Germinal center (tissue), 1 donor: ENCODE measurements at regions not wholly inside any gene's neighbourhood (a gene's known extent, or its start where the extent isn't known, plus 50 kb on each side); places are given as distances from the start of the nearest gene placed in this dataset.
"Not testable (repeated sequence)": the region's sequence is repeated elsewhere in the genome, so short reads cannot be mapped to it uniquely, and the experiment has no call there.

Source experiments
- DNase-seq: peaks from one replicate; pipeline ENCODE4 v3.0.0; 2012; ENCODE audit warnings: mixed read lengths, low spot score

GRCh38 chr10:65355141-65355680 lies 1570.6 kb upstream of the LRRTM3 start:
- DNase-seq: no peak

DNA sequence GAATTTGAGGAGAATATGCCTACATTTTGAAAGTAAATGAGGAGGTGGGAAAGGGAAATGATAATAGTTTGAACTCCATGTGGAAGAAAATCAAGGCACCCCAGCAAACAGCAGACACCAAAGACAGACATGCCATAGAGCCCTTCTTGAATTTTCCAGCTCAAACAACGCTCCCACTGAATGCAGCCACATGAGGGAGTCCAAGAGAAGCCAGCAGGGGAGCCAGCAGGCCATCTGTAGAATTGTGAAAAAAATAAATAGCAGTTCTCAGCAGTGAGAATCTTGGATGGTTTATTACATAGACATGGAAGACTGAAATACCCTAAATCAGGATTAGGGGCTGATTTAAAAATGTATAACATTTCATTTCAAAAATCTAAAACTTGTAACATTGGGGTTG lies 1567.3 kb upstream of the LRRTM3 start:
- DNase-seq: no peak

GRCh38 chr10:65360497-65360896 lies 1565.3 kb upstream of the LRRTM3 start:
- no peak for DNase-seq

DNA sequence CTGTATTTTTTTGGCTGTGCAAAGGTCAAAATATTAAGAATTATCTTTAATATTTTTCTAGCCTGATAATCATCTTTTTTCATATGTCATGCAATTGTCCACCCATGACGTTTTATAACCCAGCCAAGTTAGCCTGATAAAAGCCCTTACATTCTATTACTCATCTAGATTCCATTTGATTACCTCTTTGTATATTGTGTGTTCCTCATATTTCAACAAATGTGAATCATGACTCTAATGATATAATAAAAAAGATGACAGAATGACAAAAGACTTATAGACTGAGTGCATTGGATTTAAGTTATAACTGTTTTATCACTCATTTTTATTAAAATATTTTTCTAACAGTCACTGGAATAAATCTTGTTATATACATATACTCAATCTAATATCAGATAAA lies 1560.0 kb upstream of the LRRTM3 start:
- DNase-seq: no peak

DNA sequence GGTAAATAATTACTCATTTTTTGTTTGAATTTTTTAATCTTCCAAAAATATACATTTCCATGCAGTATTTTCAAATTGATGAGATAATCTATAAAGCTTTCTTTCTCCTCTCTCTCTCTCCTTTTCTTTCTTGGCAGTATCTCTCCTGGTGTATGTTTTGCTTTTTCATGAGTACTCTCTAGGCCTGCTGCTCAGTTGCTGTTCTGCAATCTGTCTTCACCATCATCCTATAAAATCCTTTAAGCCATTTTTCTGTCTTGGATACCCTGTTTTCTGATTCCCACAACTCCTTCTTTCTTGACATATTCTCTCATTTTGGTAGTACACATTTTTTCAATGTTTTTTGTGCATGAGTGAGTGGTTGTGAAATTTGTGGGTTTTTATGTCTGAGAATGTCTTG lies 1558.1 kb upstream of the LRRTM3 start:
- no peak for DNase-seq

DNA sequence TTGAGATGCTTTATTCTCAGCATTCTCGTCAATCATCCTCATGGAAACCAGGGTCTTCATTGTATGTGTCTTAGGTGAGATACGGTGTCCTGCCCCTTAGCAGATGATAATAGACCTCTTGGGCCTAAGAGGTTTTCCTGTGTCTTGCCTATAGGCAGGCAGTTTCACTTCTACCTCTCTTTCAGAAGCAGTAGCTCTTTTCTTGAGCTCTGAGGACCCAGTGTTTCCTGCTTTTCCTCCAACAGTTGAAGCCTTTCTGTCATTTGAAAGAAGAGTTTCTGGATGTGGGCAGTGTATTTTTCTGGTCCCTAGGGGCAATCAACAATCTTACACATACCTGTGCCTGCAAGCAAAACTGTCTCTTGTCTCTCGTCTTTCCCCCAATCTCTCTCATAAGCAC lies 1550.3 kb upstream of the LRRTM3 start:
- DNase-seq: no peak

DNA sequence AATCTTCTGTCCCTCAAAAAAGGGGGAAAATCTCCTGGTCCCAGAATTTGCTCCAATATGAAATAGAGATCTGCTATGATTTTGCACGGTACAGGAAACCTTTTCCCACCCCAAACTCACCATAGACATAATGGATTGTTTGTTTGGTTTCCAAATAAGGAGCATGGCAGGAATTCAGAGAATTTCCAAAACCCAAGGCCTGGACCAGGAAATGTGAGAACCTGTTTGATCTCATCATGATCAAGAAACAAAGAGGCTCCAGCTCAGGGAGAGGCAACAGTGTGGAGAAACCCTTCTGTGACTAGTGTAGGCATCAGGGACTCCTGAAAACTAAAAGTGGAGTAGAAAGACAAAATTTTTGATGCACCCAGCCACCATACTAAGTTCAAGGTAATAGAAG lies 1548.1 kb upstream of the LRRTM3 start:
- no peak for DNase-seq

GRCh38 chr10:65394502-65395297 lies 1531.1 kb upstream of the LRRTM3 start:
- DNase-seq: no peak

GRCh38 chr10:65395631-65396030 lies 1530.2 kb upstream of the LRRTM3 start:
- no peak for DNase-seq

DNA sequence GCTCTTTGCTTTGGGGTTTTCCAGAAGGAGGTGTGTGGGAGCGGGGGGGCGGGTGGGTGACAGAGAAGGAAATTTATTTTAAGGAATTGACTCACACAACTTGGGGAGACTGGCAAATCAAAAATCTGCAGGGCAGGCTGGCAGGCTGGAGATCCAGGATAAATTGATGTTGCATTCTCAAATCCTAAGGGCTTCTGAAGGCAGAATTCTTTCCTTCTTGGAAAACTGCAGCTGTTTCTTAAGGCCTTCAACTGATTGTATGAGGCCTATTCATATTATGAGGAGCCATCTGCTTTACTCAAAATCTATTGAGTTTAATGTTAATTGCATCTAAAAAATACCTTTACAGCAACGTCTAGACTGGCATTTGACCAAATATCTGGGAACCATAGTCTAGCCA lies 1528.8 kb upstream of the LRRTM3 start:
- no peak for DNase-seq

- no peak for DNase-seq
Measured at GRCh38 chr10:65408401-65408800, 1517.4 kb upstream of the LRRTM3 start.

DNA sequence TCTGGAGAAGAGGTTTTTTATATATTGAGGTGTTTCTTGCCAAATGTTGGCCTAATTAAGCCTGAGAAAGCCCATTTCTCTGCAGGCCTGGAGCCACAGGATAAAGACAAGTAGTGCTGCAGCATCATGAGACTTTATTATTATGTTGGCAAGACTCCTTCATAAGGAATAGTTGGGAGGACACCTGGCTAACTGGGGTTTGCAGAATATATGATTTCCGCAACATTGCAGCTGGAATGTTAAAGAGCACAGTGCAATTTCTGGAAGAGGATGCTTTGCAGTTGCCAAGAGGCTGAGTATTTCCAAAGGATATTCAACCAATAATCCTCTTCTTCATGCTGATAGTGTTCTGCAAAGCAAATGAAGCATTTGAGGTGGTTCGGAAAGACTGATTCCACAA lies 1512.8 kb upstream of the LRRTM3 start:
- DNase-seq: no peak

DNA sequence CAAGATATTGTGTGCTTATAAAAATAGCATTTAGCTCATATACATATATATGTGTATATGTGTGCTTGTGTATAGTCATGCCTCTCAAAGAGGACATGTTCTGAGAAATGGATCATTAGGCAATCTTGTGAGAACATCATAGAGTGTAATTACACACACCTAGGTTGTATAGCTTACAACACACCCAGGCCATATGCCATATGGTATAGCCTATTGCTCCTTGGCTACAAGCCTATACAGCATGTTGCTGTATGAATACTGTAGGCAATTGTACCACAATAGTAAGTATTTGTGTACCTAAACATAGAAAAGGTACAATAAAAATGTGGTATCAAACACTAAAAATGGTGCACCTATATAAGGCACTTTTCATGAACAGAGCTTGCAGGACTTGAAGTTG lies 1510.5 kb upstream of the LRRTM3 start:
- DNase-seq: no peak

GRCh38 chr10:65416094-65416493 lies 1509.7 kb upstream of the LRRTM3 start:
- no peak for DNase-seq

DNA sequence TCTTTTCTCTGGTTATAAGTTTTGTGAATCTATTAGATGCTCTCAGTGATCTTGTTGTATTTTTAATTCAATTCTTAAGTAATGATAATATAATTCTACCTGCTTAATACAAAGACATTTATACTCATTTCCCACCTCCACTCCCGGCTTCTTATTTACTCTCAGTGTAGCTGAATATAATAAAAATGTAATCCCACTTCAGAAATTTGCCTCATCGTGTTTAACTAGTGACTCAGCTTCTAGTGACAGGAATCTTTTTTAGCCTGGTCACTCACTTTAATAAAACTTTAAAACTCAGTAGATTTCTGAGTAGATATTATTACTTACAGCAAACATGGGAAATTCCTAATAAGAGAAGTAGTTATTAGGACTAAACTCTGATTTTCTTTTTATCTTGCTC lies 1506.2 kb upstream of the LRRTM3 start:
- DNase-seq: no peak

DNA sequence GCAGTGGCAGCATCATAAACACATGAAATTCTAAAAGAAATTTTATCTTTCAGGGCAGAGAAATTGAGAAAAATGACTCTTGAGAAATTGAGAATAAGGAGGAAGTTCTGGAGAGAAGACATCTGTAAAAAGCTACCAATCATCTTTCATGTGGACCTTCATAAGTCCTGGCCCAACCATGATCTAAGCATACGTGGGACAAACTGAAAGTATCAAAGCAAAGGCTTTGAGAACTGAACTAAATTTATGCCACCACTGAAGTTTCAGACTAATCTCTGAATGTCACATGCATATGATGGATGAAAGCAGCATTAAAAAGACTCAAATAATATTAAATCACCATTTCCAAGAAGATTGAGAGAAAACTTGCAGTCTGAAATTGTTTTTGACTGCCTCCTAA lies 1502.8 kb upstream of the LRRTM3 start:
- no peak for DNase-seq

DNA sequence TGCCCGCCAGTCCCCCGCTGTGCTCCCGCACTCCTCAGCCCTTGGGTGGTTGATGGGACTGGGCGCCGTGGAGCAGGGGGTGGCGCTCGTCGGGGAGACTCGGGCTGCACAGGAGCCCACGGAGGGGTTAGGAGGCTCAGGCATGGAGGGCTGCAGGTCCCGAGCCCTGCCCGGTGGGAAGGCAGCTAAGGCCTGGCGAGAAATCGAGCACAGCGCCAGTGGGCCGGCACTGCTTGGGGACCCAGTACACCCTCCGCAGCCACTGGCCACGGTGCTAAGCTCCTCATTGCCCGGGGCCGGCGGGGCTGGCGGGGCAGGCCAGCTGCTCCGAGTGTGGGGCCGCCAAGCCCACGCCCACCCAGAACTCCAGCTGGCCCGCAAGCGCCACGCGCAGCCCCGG lies 1496.5 kb upstream of the LRRTM3 start:
- DNase-seq: not testable (repeated sequence)

GRCh38 chr10:65430979-65431378 lies 1494.9 kb upstream of the LRRTM3 start:
- no peak for DNase-seq

- no peak for DNase-seq
Measured at GRCh38 chr10:65470986-65471385, 1454.8 kb upstream of the LRRTM3 start.

GRCh38 chr10:65482848-65483247 lies 1443.0 kb upstream of the LRRTM3 start:
- DNase-seq: no peak

DNA sequence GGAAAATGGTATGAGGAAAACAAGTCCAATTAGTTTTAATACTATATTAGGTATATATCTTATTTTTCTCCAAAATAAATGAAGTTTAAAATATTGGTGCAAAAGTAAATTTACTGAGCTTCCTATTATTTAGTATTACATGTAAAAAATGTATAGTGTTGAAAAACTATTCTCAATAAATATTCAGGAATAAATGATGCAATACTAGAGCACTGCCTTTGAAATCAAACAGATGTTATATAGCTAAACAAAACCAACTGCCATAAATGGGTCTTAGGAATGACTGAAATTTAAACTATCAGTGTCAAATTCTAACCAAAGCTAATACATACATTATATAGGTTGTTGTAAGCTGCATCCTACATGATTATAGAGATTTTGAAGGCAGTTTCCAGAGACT lies 1434.0 kb upstream of the LRRTM3 start:
- no peak for DNase-seq

- DNase-seq: no peak
Measured at GRCh38 chr10:65496541-65496940, 1429.3 kb upstream of the LRRTM3 start.

DNA sequence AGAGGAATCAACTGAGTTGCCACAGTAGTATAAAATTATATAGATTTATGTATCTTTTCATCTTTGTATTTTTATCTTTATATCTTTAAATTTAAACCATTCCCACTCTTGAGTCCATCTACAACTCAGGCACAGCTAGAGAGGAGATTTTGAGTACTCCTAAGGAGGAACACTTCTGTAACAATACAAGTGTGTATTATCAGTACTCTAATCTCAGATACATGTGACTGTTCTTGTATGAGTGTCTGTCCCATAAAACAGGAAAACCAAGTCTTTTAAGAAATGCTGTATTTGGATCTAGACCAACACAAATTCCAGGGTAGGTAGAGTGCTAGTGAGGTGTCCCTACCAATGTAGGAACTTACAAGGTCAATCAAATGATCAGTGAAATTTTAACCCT lies 1428.0 kb upstream of the LRRTM3 start:
- DNase-seq: no peak

DNA sequence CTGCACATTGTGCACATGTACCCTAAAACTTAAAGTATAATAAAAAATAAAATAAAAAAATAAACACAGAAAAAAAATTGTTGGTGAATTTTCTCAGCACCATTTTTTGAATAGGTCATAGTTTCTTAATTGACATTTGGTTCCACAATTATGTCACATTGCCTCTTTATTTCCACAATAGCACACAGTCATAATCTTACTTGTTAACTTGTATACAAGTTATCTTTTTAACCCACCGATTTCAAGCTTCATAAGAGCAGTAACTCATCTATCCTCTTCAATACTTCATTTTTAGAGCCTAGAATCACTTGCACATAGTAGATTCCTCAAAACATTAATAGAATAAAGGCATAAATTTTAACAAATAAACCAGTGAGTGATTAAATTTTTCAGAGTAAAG lies 1425.1 kb upstream of the LRRTM3 start:
- no peak for DNase-seq
